ENCODE measurements at regions not wholly inside any gene's neighbourhood (a gene's known extent, or its start where the extent isn't known, plus 50 kb on each side); places are given as distances from the start of the nearest gene placed in this dataset.

GRCh38 chr5:44242791-44243190, 146.4 kb downstream of the FGF10 start:
- no peak for TF ChIP-seq ZNF565 (CRISPR knock-in tag; conservative IDR thresholded peaks at IDR 0.05; ENCODE audit: low read depth)
- TF ChIP-seq TSHZ2 (CRISPR knock-in tag; IDR thresholded peaks at IDR 0.05): no peak
- TF ChIP-seq TCF4 (CRISPR knock-in tag; IDR thresholded peaks at IDR 0.05; ENCODE audit: borderline replicate concordance): no peak
- TF ChIP-seq, protein P1, sequence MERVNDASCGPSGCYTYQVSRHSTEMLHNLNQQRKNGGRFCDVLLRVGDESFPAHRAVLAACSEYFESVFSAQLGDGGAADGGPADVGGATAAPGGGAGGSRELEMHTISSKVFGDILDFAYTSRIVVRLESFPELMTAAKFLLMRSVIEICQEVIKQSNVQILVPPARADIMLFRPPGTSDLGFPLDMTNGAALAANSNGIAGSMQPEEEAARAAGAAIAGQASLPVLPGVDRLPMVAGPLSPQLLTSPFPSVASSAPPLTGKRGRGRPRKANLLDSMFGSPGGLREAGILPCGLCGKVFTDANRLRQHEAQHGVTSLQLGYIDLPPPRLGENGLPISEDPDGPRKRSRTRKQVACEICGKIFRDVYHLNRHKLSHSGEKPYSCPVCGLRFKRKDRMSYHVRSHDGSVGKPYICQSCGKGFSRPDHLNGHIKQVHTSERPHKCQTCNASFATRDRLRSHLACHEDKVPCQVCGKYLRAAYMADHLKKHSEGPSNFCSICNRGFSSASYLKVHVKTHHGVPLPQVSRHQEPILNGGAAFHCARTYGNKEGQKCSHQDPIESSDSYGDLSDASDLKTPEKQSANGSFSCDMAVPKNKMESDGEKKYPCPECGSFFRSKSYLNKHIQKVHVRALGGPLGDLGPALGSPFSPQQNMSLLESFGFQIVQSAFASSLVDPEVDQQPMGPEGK (CRISPR knock-in tag; IDR thresholded peaks at IDR 0.05; ENCODE audit: borderline replicate concordance): no peak
- TF ChIP-seq BACH2 (CRISPR knock-in tag; IDR thresholded peaks at IDR 0.05; ENCODE audit: borderline replicate concordance): no peak
- no peak for TF ChIP-seq ZFP3 (CRISPR knock-in tag; IDR thresholded peaks at IDR 0.05)
- no peak for TF ChIP-seq ZNF70 (CRISPR knock-in tag; IDR thresholded peaks at IDR 0.05)
- TF ChIP-seq GLIS3 (CRISPR knock-in tag; IDR thresholded peaks at IDR 0.05): no peak
- TF ChIP-seq, protein P2, sequence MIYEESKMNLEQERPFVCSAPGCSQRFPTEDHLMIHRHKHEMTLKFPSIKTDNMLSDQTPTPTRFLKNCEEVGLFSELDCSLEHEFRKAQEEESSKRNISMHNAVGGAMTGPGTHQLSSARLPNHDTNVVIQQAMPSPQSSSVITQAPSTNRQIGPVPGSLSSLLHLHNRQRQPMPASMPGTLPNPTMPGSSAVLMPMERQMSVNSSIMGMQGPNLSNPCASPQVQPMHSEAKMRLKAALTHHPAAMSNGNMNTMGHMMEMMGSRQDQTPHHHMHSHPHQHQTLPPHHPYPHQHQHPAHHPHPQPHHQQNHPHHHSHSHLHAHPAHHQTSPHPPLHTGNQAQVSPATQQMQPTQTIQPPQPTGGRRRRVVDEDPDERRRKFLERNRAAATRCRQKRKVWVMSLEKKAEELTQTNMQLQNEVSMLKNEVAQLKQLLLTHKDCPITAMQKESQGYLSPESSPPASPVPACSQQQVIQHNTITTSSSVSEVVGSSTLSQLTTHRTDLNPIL (CRISPR knock-in tag; IDR thresholded peaks at IDR 0.05; ENCODE audit: low read depth): no peak
- TF ChIP-seq CSDC2 (CRISPR knock-in tag; IDR thresholded peaks at IDR 0.05): no peak
- no peak for TF ChIP-seq ZFP30 (CRISPR knock-in tag; IDR thresholded peaks at IDR 0.05)
- TF ChIP-seq RARB (CRISPR knock-in tag; IDR thresholded peaks at IDR 0.05): no peak
- TF ChIP-seq ZC3H10 (CRISPR knock-in tag; IDR thresholded peaks at IDR 0.05): no peak
